MM.1S (cell line): ENCODE measurements at regions not wholly inside any gene's neighbourhood (a gene's known extent, or its start where the extent isn't known, plus 50 kb on each side); places are given as distances from the start of the nearest gene placed in this dataset.

Experiments
- EZH2 ChIP-seq: fragments of 300-600 bp; sonication (generic); optimal IDR thresholded peaks from 2 replicates; pipeline ENCODE3; 2017; ENCODE audit warnings: low read depth, mild to moderate bottlenecking, antibody characterized with exemption, low read length, mixed read lengths
- EZH2phosphoT487 ChIP-seq: fragments of 300-600 bp; sonication (generic); IDR thresholded peaks from 2 replicates; pipeline ENCODE4 v1.6.1; 2018; ENCODE audit warnings: antibody characterized with exemption, low read length
- TF ChIP-seq, protein P1 (sequence below): fragments of 300-600 bp; sonication (generic); IDR thresholded peaks from 2 replicates; pipeline ENCODE4 v1.5.1; 2016; ENCODE audit warnings: antibody characterized with exemption, low read length, mixed read lengths

DNA sequence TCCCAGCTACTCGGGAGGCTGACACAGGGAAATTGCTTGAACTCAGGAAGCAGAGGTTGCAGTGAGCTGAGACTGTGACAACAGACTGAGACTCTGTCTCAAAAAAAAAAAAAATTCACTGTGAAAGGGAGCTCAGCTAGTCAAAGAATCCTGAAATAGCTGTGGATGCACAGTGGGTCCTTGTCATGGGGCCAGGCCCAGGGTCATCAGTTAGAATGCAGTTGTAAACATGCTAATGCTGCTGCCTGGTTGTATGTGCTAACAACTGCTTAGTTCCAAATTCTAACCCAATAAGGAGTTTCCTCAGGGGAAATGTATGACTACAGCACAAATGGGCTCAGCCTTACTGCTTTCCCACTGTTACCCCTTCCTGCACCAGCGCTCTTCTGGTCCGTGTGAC is 84.0 kb downstream of the PALM2AKAP2 start:
- TF ChIP-seq, protein P1, sequence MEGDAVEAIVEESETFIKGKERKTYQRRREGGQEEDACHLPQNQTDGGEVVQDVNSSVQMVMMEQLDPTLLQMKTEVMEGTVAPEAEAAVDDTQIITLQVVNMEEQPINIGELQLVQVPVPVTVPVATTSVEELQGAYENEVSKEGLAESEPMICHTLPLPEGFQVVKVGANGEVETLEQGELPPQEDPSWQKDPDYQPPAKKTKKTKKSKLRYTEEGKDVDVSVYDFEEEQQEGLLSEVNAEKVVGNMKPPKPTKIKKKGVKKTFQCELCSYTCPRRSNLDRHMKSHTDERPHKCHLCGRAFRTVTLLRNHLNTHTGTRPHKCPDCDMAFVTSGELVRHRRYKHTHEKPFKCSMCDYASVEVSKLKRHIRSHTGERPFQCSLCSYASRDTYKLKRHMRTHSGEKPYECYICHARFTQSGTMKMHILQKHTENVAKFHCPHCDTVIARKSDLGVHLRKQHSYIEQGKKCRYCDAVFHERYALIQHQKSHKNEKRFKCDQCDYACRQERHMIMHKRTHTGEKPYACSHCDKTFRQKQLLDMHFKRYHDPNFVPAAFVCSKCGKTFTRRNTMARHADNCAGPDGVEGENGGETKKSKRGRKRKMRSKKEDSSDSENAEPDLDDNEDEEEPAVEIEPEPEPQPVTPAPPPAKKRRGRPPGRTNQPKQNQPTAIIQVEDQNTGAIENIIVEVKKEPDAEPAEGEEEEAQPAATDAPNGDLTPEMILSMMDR: no peak
- TF ChIP-seq EZH2: no peak
- TF ChIP-seq EZH2phosphoT487: no peak
